ENCODE measurements at regions not wholly inside any gene's neighbourhood (a gene's known extent, or its start where the extent isn't known, plus 50 kb on each side); places are given as distances from the start of the nearest gene placed in this dataset.

GRCh38 chr10:65375528-65375927, 1550.3 kb upstream of the LRRTM3 start:
- no peaks in the 10 kb centered on the region for H3K36me3 Mint-ChIP-seq (ENCODE audit: insufficient read depth, unreplicated experiment)
- TF ChIP-seq, protein P1, sequence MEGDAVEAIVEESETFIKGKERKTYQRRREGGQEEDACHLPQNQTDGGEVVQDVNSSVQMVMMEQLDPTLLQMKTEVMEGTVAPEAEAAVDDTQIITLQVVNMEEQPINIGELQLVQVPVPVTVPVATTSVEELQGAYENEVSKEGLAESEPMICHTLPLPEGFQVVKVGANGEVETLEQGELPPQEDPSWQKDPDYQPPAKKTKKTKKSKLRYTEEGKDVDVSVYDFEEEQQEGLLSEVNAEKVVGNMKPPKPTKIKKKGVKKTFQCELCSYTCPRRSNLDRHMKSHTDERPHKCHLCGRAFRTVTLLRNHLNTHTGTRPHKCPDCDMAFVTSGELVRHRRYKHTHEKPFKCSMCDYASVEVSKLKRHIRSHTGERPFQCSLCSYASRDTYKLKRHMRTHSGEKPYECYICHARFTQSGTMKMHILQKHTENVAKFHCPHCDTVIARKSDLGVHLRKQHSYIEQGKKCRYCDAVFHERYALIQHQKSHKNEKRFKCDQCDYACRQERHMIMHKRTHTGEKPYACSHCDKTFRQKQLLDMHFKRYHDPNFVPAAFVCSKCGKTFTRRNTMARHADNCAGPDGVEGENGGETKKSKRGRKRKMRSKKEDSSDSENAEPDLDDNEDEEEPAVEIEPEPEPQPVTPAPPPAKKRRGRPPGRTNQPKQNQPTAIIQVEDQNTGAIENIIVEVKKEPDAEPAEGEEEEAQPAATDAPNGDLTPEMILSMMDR (IDR thresholded peaks at IDR 0.05; ENCODE audit: insufficient read depth in 1 of 2, low read depth in 1 of 2, low read length in 1 of 2, severe bottlenecking in 1 of 2, unreplicated experiment in 1 of 2): no peak
- no peak overlapping the region for H3K4me3 ChIP-seq (ENCODE audit: low read depth, low read length)
- H3K4me1 ChIP-seq: peaks cover 5% of the 10 kb centered on the region; the same call in 1 of the 2 replicates
- no peak overlapping the region for H3K27ac Mint-ChIP-seq (ENCODE audit: unreplicated experiment)
- H3K4me1 Mint-ChIP-seq (ENCODE audit: low read depth, unreplicated experiment): peaks cover 7% of the 10 kb centered on the region
- CTCF ChIA-PET: no interaction called here
- BruUV-seq (replicated peaks): no TSS peak
- no peaks in the 10 kb centered on the region for H3K9me3 ChIP-seq
- no peak overlapping the region for H3K4me3 Mint-ChIP-seq (ENCODE audit: unreplicated experiment)
- no peaks in the 10 kb centered on the region for H3K27me3 ChIP-seq (replicated peaks; ENCODE audit: control insufficient read depth, insufficient read depth, low read length)
- H3K36me3 ChIP-seq (ENCODE audit: control insufficient read depth, insufficient read depth, low read length): no peaks in the 10 kb centered on the region
- intact Hi-C loops (cut with micrococcal nuclease; ENCODE audit: unreplicated experiment): no loop called here
- H3K9me3 Mint-ChIP-seq (ENCODE audit: unreplicated experiment): peaks cover 14% of the 10 kb centered on the region
- H3K27me3 Mint-ChIP-seq (ENCODE audit: insufficient read depth, unreplicated experiment): no peaks in the 10 kb centered on the region
- POLR2A ChIA-PET: no interaction called here
- no peak for DNase-seq

DNA sequence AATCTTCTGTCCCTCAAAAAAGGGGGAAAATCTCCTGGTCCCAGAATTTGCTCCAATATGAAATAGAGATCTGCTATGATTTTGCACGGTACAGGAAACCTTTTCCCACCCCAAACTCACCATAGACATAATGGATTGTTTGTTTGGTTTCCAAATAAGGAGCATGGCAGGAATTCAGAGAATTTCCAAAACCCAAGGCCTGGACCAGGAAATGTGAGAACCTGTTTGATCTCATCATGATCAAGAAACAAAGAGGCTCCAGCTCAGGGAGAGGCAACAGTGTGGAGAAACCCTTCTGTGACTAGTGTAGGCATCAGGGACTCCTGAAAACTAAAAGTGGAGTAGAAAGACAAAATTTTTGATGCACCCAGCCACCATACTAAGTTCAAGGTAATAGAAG, 1548.1 kb upstream of the LRRTM3 start:
- peak in 1 of 2 experiments; percentile 12 for DNase-seq
- H3K36me3 Mint-ChIP-seq (ENCODE audit: insufficient read depth, unreplicated experiment): no peaks in the 10 kb centered on the region
- no peak overlapping the region for H3K27ac Mint-ChIP-seq (ENCODE audit: unreplicated experiment)
- H3K4me3 Mint-ChIP-seq (ENCODE audit: unreplicated experiment): no peak overlapping the region
- Histone ChIP-seq H3K36me3 (ENCODE audit: control insufficient read depth, insufficient read depth, low read length) (no peaks in the 10 kb centered on the region), H3K4me1 (peaks cover 5% of the 10 kb centered on the region; the same call in 1 of the 2 replicates), H3K4me3 (ENCODE audit: low read depth, low read length) (no peak overlapping the region), H3K9me3 (no peaks in the 10 kb centered on the region), H3K27me3 (replicated peaks; ENCODE audit: control insufficient read depth, insufficient read depth, low read length) (no peaks in the 10 kb centered on the region)
- TF ChIP-seq, protein P1 (IDR thresholded peaks at IDR 0.05; ENCODE audit: insufficient read depth in 1 of 2, low read depth in 1 of 2, low read length in 1 of 2, severe bottlenecking in 1 of 2, unreplicated experiment in 1 of 2): no peak
- no TSS peak for BruUV-seq (replicated peaks)
- peaks cover 14% of the 10 kb centered on the region for H3K9me3 Mint-ChIP-seq (ENCODE audit: unreplicated experiment)
- ChIA-PET POLR2A (no interaction called here), CTCF (no interaction called here)
- H3K27me3 Mint-ChIP-seq (ENCODE audit: insufficient read depth, unreplicated experiment): no peaks in the 10 kb centered on the region
- intact Hi-C loops (cut with micrococcal nuclease; ENCODE audit: unreplicated experiment): no loop called here
- H3K4me1 Mint-ChIP-seq (ENCODE audit: low read depth, unreplicated experiment): peaks cover 7% of the 10 kb centered on the region

DNA sequence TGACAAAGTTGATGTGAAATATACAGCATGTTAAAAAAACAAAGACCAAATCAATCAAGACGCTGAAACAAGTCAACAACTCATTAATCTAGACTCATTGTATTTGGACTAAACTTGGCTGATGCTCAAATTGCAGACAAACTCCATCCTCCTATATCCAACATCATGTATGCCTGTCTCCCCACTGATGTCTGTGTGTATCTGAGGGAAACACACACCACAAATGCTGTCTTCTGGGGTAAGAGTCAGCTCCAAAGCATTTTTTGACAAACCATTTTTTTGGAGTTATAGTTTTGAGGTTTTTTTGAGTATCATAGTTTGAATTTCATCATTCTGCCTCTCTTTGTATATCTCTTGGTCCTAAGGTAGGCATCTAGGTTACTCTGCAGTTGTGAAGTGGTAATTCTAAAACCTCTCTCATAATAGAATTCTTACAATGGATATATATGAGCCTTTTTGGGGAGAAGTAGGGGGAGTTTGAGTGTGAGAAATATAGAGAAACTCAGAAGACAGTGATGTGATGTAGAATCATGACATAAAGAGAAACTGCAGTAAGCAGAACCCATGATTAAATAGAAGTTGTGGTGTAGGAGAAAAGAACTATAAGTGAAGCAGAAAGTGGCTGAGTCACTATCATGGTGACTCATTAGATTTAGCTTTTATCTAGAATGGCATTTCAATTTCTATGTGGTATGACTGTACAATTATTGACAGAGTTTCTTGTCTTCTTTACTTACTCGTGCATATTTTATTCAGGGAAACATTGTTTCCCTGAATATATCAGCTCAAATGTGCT, 1531.1 kb upstream of the LRRTM3 start:
- Mint-ChIP-seq H3K27ac (ENCODE audit: unreplicated experiment) (no peak overlapping the region), H3K27me3 (ENCODE audit: insufficient read depth, unreplicated experiment) (no peaks in the 10 kb centered on the region), H3K4me3 (ENCODE audit: unreplicated experiment) (no peak overlapping the region), H3K36me3 (ENCODE audit: insufficient read depth, unreplicated experiment) (no peaks in the 10 kb centered on the region), H3K9me3 (ENCODE audit: unreplicated experiment) (peaks cover 1% of the 10 kb centered on the region), H3K4me1 (ENCODE audit: low read depth, unreplicated experiment) (no peaks in the 10 kb centered on the region)
- DNase-seq: no peak
- Histone ChIP-seq H3K36me3 (ENCODE audit: control insufficient read depth, insufficient read depth, low read length) (no peaks in the 10 kb centered on the region), H3K27me3 (replicated peaks; ENCODE audit: control insufficient read depth, insufficient read depth, low read length) (no peaks in the 10 kb centered on the region), H3K4me1 (no peaks in the 10 kb centered on the region), H3K9me3 (no peaks in the 10 kb centered on the region), H3K4me3 (ENCODE audit: low read depth, low read length) (no peak overlapping the region)
- BruUV-seq (replicated peaks): no TSS peak
- CTCF ChIA-PET: no interaction called here
- TF ChIP-seq, protein P1 (IDR thresholded peaks at IDR 0.05; ENCODE audit: insufficient read depth in 1 of 2, low read depth in 1 of 2, low read length in 1 of 2, severe bottlenecking in 1 of 2, unreplicated experiment in 1 of 2): no peak
- intact Hi-C loops (cut with micrococcal nuclease; ENCODE audit: unreplicated experiment): no loop called here
- POLR2A ChIA-PET: interaction anchor here (0.6 kb wide), 1 partner anchor 84 kb away, joined by 3 read pairs; no protein-coding TSS in a partner anchor

All from Caco-2 (cell line).